GM21737 (cell line): ENCODE measurements at regions not wholly inside any gene's neighbourhood (a gene's known extent, or its start where the extent isn't known, plus 50 kb on each side); places are given as distances from the start of the nearest gene placed in this dataset.
"Not testable (repeated sequence)": the region's sequence is repeated elsewhere in the genome, so short reads cannot be mapped to it uniquely, and the experiment has no call there.

Experiments used
- ATAC-seq: cut with Tn5 transposase; IDR thresholded peaks from one replicate; pipeline ENCODE4 v1.9.1; 2021; ENCODE audit warnings: mild to moderate bottlenecking, moderate library complexity; ENCODE audit not compliant: unreplicated experiment

- no peak for ATAC-seq
Measured at GRCh38 chr4:124067046-124067445, 645.5 kb downstream of the ANKRD50 start.

GRCh38 chr4:124070688-124071484 lies 641.6 kb downstream of the ANKRD50 start:
- ATAC-seq: no peak

- ATAC-seq: not testable (repeated sequence)
Measured at GRCh38 chr4:124075276-124075675, 637.3 kb downstream of the ANKRD50 start.

- no peak for ATAC-seq
Measured at GRCh38 chr4:124079174-124079780, 633.3 kb downstream of the ANKRD50 start.

GRCh38 chr4:124083711-124084110 lies 628.8 kb downstream of the ANKRD50 start:
- ATAC-seq: no peak

- no peak for ATAC-seq
Measured at GRCh38 chr4:124085561-124086180, 626.9 kb downstream of the ANKRD50 start.

- no peak for ATAC-seq
Measured at GRCh38 chr4:124090021-124090420, 622.5 kb downstream of the ANKRD50 start.

- no peak for ATAC-seq
Measured at GRCh38 chr4:124092101-124092500, 620.4 kb downstream of the ANKRD50 start.

GRCh38 chr4:124092541-124092984 lies 620.0 kb downstream of the ANKRD50 start:
- no peak for ATAC-seq

GRCh38 chr4:124095621-124096020 lies 616.9 kb downstream of the ANKRD50 start:
- ATAC-seq: no peak

- no peak for ATAC-seq
Measured at GRCh38 chr4:124096290-124096689, 616.2 kb downstream of the ANKRD50 start.

- ATAC-seq: no peak
Measured at GRCh38 chr4:124097447-124097846, 615.1 kb downstream of the ANKRD50 start.

GRCh38 chr4:124104101-124104500 lies 608.4 kb downstream of the ANKRD50 start:
- no peak for ATAC-seq

GRCh38 chr4:124104628-124105027 lies 607.9 kb downstream of the ANKRD50 start:
- no peak for ATAC-seq

- no peak for ATAC-seq
Measured at GRCh38 chr4:124105212-124105611, 607.3 kb downstream of the ANKRD50 start.

GRCh38 chr4:124111411-124111810 lies 601.1 kb downstream of the ANKRD50 start:
- ATAC-seq: no peak

- no peak for ATAC-seq
Measured at GRCh38 chr4:124111922-124112321, 600.6 kb downstream of the ANKRD50 start.

GRCh38 chr4:124118061-124118460 lies 594.5 kb downstream of the ANKRD50 start:
- no peak for ATAC-seq

- ATAC-seq: no peak
Measured at GRCh38 chr4:124121461-124121971, 591.0 kb downstream of the ANKRD50 start.

- ATAC-seq: no peak
Measured at GRCh38 chr4:124123181-124123580, 589.4 kb downstream of the ANKRD50 start.

GRCh38 chr4:124123721-124124120 lies 588.8 kb downstream of the ANKRD50 start:
- ATAC-seq: no peak

GRCh38 chr4:124131324-124131723 lies 581.2 kb downstream of the ANKRD50 start:
- ATAC-seq: not testable (repeated sequence)
